Loucy (cell line): ENCODE measurements at regions not wholly inside any gene's neighbourhood (a gene's known extent, or its start where the extent isn't known, plus 50 kb on each side); places are given as distances from the start of the nearest gene placed in this dataset.
A peak's percentile ranks its signal among the peaks of the same experiment; 100 is the strongest.

Source experiments
- H2AFZ ChIP-seq: fragments of 200-600 bp; sonication (generic); 2 replicates; pipeline ENCODE4 v1.6.0; 2016; ENCODE audit warnings: antibody characterized with exemption, mild to moderate bottlenecking, low read length, moderate library complexity
- H3F3A ChIP-seq: fragments of 200-600 bp; 2 replicates; pipeline ENCODE4 v1.6.0; 2016; ENCODE audit warnings: antibody characterized with exemption, low read depth, mild to moderate bottlenecking
- H3K27me3 ChIP-seq: fragments of 200-600 bp; sonication (generic); 2 replicates; pipeline ENCODE4 v1.6.1; 2014; ENCODE audit warnings: low read length, mild to moderate bottlenecking; ENCODE audit not compliant: insufficient read depth, poor library complexity, severe bottlenecking
- H3K36me3 ChIP-seq: fragments of 200-600 bp; sonication (generic); 2 replicates; pipeline ENCODE4 v1.6.1; 2016; ENCODE audit warnings: low read length; ENCODE audit not compliant: insufficient read depth
- H3K4me1 ChIP-seq: fragments of 200-600 bp; sonication (generic); 2 replicates; pipeline ENCODE4 v1.5.1; 2014; ENCODE audit warnings: low read length, mild to moderate bottlenecking; ENCODE audit not compliant: insufficient read depth, poor library complexity, severe bottlenecking
- H3K4me2 ChIP-seq: fragments of 200-600 bp; sonication (generic); 2 replicates; pipeline ENCODE4 v1.6.0; 2014; ENCODE audit warnings: antibody characterized with exemption, low read length, low read depth, mild to moderate bottlenecking; ENCODE audit not compliant: poor library complexity, severe bottlenecking
- H3K4me3 ChIP-seq: fragments of 200-600 bp; sonication (generic); 2 replicates; pipeline ENCODE4 v1.5.1; 2014; ENCODE audit warnings: low read length, mild to moderate bottlenecking, mixed read lengths; ENCODE audit not compliant: poor library complexity, severe bottlenecking
- H3K79me2 ChIP-seq: fragments of 200-600 bp; sonication (generic); 2 replicates; pipeline ENCODE4 v1.6.1; 2014; ENCODE audit warnings: low read length; ENCODE audit not compliant: insufficient read depth
- H3K9ac ChIP-seq: fragments of 200-600 bp; sonication (generic); 2 replicates; pipeline ENCODE4 v1.6.0; 2014; ENCODE audit warnings: mild to moderate bottlenecking, low read depth, low read length, moderate library complexity; ENCODE audit not compliant: poor library complexity, severe bottlenecking
- H3K9me2 ChIP-seq: fragments of 200-600 bp; sonication (generic); replicated peaks from 2 replicates; pipeline ENCODE4 v1.6.1; 2016; ENCODE audit warnings: low read depth, low read length, mixed read lengths
- H3K9me3 ChIP-seq: fragments of 200-600 bp; sonication (generic); 2 replicates; pipeline ENCODE4 v1.6.1; 2014; ENCODE audit warnings: mild to moderate bottlenecking, antibody characterized with exemption, low read length, low read depth; ENCODE audit not compliant: insufficient read depth
- H4K20me1 ChIP-seq: fragments of 200-600 bp; sonication (generic); 2 replicates; pipeline ENCODE4 v1.6.0; 2014; ENCODE audit warnings: antibody characterized with exemption, low read length, mild to moderate bottlenecking; ENCODE audit not compliant: insufficient read depth, poor library complexity, severe bottlenecking
- EZH2phosphoT487 ChIP-seq: fragments of 200-600 bp; IDR thresholded peaks from 2 replicates; pipeline ENCODE4 v1.6.1; 2018; ENCODE audit warnings: antibody characterized with exemption, mild to moderate bottlenecking, moderate library complexity, borderline replicate concordance
- TF ChIP-seq, protein P1 (sequence below): fragments of 200-600 bp; sonication (generic); conservative IDR thresholded peaks from 2 replicates; pipeline ENCODE4 v1.5.1; 2014; ENCODE audit warnings: mild to moderate bottlenecking, antibody characterized with exemption, low read length

DNA sequence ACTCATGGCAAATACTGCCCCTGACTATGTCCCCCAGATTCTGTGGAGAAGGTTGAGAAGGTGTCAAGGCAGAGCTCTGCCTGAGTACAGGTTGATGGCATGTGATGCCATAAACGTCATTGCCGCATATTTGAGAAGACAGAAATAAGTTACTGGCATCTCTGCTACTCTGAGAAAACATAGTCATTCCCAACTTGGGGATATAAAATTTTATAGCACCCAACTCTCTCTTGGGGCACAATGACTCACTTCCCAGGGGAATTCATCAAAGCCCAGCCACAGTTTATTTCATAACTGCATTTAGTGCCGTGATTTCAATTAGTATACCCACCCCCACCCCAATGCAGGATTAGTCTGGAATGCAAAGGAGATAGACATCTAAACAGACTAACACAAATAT is 101.9 kb upstream of the TNR start:
- no peaks in the 10 kb centered on the region for H3K9me3 ChIP-seq
- no peaks in the 10 kb centered on the region for H3K79me2 ChIP-seq
- no peak overlapping the region for H3K4me3 ChIP-seq
- H3K4me1 ChIP-seq, result peaks cover 9% of the 10 kb centered on the region
- H3K9ac ChIP-seq, result no peak overlapping the region
- no peaks in the 10 kb centered on the region for H3K9me2 ChIP-seq
- no peaks in the 10 kb centered on the region for H3K27me3 ChIP-seq
- no peaks in the 10 kb centered on the region for H3F3A ChIP-seq
- no peaks in the 10 kb centered on the region for H4K20me1 ChIP-seq
- no peaks in the 10 kb centered on the region for H3K36me3 ChIP-seq
- H2AFZ ChIP-seq, result no peak overlapping the region
- no peak for TF ChIP-seq EZH2phosphoT487
- TF ChIP-seq, protein P1, sequence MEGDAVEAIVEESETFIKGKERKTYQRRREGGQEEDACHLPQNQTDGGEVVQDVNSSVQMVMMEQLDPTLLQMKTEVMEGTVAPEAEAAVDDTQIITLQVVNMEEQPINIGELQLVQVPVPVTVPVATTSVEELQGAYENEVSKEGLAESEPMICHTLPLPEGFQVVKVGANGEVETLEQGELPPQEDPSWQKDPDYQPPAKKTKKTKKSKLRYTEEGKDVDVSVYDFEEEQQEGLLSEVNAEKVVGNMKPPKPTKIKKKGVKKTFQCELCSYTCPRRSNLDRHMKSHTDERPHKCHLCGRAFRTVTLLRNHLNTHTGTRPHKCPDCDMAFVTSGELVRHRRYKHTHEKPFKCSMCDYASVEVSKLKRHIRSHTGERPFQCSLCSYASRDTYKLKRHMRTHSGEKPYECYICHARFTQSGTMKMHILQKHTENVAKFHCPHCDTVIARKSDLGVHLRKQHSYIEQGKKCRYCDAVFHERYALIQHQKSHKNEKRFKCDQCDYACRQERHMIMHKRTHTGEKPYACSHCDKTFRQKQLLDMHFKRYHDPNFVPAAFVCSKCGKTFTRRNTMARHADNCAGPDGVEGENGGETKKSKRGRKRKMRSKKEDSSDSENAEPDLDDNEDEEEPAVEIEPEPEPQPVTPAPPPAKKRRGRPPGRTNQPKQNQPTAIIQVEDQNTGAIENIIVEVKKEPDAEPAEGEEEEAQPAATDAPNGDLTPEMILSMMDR, result no peak
- H3K4me2 ChIP-seq, result no peak overlapping the region

DNA sequence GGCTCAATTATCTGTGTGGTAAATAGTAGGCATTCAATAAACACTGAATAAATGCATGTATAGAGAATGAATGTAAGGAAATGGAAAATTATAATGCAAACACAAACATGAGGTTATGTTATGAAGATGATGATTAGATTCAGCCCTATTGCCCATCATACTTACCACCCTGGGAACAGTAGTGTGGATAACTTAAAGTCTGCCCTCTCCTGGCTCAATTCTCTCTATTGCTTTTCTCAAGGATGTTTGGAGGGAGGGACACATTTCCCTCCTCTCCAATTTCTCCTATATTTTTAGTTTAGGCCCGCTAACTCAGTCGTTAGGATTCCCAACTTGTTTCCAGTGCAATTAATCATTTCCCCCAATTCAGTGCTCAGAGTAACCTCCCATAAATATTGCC is 101.5 kb upstream of the TNR start:
- Histone ChIP-seq H2AFZ (no peak overlapping the region), H3K4me3 (no peak overlapping the region), H3K36me3 (no peaks in the 10 kb centered on the region), H4K20me1 (no peaks in the 10 kb centered on the region), H3K4me2 (no peak overlapping the region), H3K79me2 (no peaks in the 10 kb centered on the region), H3K27me3 (no peaks in the 10 kb centered on the region), H3K4me1 (peaks cover 13% of the 10 kb centered on the region), H3K9me3 (no peaks in the 10 kb centered on the region), H3K9me2 (no peaks in the 10 kb centered on the region), H3F3A (no peaks in the 10 kb centered on the region), H3K9ac (no peak overlapping the region)
- TF ChIP-seq, protein P1, result peak; percentile 35; the same call in 1 of the 2 replicates
- TF ChIP-seq EZH2phosphoT487, result no peak

DNA sequence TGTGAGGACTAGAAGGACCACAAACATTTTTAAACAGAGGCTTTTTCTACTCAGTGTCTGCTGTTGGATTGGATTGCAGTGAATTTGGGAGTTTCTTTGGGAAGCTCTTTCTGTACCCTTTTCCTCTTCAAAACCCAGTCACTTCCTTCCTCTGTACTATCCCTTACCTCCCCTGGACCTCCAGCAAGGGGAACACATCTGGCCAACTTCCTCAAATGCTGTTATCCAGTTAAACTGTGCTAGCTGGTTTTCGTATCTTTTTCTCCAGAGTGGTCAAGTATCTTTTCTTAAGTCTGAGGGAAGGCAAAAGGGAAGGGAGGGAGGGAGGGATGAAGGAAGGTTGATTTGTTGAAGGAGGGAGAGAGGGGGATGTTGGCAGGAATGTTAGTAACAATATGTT is 99.2 kb upstream of the TNR start:
- no peaks in the 10 kb centered on the region for H3K36me3 ChIP-seq
- no peaks in the 10 kb centered on the region for H3K9me3 ChIP-seq
- H3K4me2 ChIP-seq, result no peak overlapping the region
- H3F3A ChIP-seq, result no peaks in the 10 kb centered on the region
- H3K79me2 ChIP-seq, result no peaks in the 10 kb centered on the region
- H4K20me1 ChIP-seq, result no peaks in the 10 kb centered on the region
- H3K4me3 ChIP-seq, result no peak overlapping the region
- H3K27me3 ChIP-seq, result no peaks in the 10 kb centered on the region
- H3K9me2 ChIP-seq, result no peaks in the 10 kb centered on the region
- H3K9ac ChIP-seq, result no peak overlapping the region
- H2AFZ ChIP-seq, result no peak overlapping the region
- H3K4me1 ChIP-seq, result peaks cover 14% of the 10 kb centered on the region
- TF ChIP-seq, protein P1, result no peak
- no peak for TF ChIP-seq EZH2phosphoT487
